H9 (cell line): ENCODE measurements at regions not wholly inside any gene's neighbourhood (a gene's known extent, or its start where the extent isn't known, plus 50 kb on each side); places are given as distances from the start of the nearest gene placed in this dataset.

ENCODE experiments used
- DNase-seq: peaks from one replicate; pipeline ENCODE4 v3.0.0-alpha.2; 2017
- H2AFZ ChIP-seq: one replicate; pipeline ENCODE4 v1.6.1; 2013; ENCODE audit warnings: mild to moderate bottlenecking, low read length, control low read depth, moderate library complexity
- H2AK5ac ChIP-seq: 2 replicates; pipeline ENCODE4 v1.6.1; 2013; ENCODE audit warnings: low read length, control low read depth, mixed read lengths; ENCODE audit not compliant: insufficient read length
- H2BK120ac ChIP-seq: one replicate; pipeline ENCODE4 v1.6.1; 2013; ENCODE audit warnings: low read depth, mild to moderate bottlenecking, low read length, control low read depth, inconsistent platforms; ENCODE audit not compliant: poor library complexity, severe bottlenecking
- H2BK12ac ChIP-seq: 2 replicates; pipeline ENCODE4 v1.6.1; 2013; ENCODE audit warnings: low read length, control low read depth, mixed read lengths, low read depth; ENCODE audit not compliant: insufficient read length
- H2BK15ac ChIP-seq: 2 replicates; pipeline ENCODE4 v1.6.1; 2013; ENCODE audit warnings: low read depth, low read length, control low read depth
- H2BK20ac ChIP-seq: one replicate; pipeline ENCODE4 v1.6.1; 2013; ENCODE audit warnings: low read depth, mild to moderate bottlenecking, low read length, control low read depth, inconsistent platforms; ENCODE audit not compliant: poor library complexity, severe bottlenecking
- H2BK5ac ChIP-seq: 2 replicates; pipeline ENCODE4 v1.6.1; 2013; ENCODE audit warnings: low read length, control low read depth, mixed read lengths; ENCODE audit not compliant: insufficient read length
- H3K14ac ChIP-seq: 2 replicates; pipeline ENCODE4 v1.6.1; 2013; ENCODE audit warnings: low read length, control low read depth; ENCODE audit not compliant: insufficient read depth
- H3K18ac ChIP-seq: 2 replicates; pipeline ENCODE4 v1.6.1; 2013; ENCODE audit warnings: low read depth, mild to moderate bottlenecking, mixed read lengths, low read length, control low read depth; ENCODE audit not compliant: insufficient read length
- H3K23ac ChIP-seq: 2 replicates; pipeline ENCODE4 v1.6.1; 2013; ENCODE audit warnings: low read length, control low read depth, mixed read lengths, low read depth; ENCODE audit not compliant: insufficient read length
- H3K23me2 ChIP-seq: 2 replicates; pipeline ENCODE4 v1.6.1; 2013; ENCODE audit warnings: low read depth, mild to moderate bottlenecking, mixed read lengths, low read length, control low read depth; ENCODE audit not compliant: insufficient read length, poor library complexity, severe bottlenecking
- H3K27ac ChIP-seq: 2 replicates; pipeline ENCODE4 v1.5.1; 2013; ENCODE audit warnings: low read length, control low read depth, mixed read lengths, low read depth; ENCODE audit not compliant: insufficient read length
- H3K27me3 ChIP-seq: 2 replicates; pipeline ENCODE4 v1.6.1; 2013; ENCODE audit warnings: low read length, control low read depth, inconsistent platforms; ENCODE audit not compliant: insufficient read depth
- H3K4ac ChIP-seq: 2 replicates; pipeline ENCODE4 v1.6.1; 2013; ENCODE audit warnings: low read depth, mild to moderate bottlenecking, control low read depth, inconsistent platforms, low read length, moderate library complexity
- H3K4me1 ChIP-seq: 2 replicates; pipeline ENCODE4 v1.6.1; 2013; ENCODE audit warnings: low read length, control low read depth, inconsistent platforms; ENCODE audit not compliant: insufficient read depth
- H3K4me2 ChIP-seq: 2 replicates; pipeline ENCODE4 v1.6.1; 2013; ENCODE audit warnings: low read length, control low read depth, mixed read lengths; ENCODE audit not compliant: insufficient read length, insufficient read depth
- H3K56ac ChIP-seq: 2 replicates; pipeline ENCODE4 v1.6.1; 2013; ENCODE audit warnings: low read depth, mild to moderate bottlenecking, mixed read lengths, low read length, control low read depth; ENCODE audit not compliant: insufficient read length
- H3K79me1 ChIP-seq: 2 replicates; pipeline ENCODE4 v1.6.1; 2013; ENCODE audit warnings: low read depth, mild to moderate bottlenecking, moderate library complexity, low read length, control low read depth, inconsistent platforms; ENCODE audit not compliant: insufficient read depth, poor library complexity, severe bottlenecking
- H3K79me2 ChIP-seq: 2 replicates; pipeline ENCODE4 v1.6.1; 2013; ENCODE audit warnings: low read length, control low read depth, inconsistent platforms; ENCODE audit not compliant: insufficient read depth
- H3K9ac ChIP-seq: 2 replicates; pipeline ENCODE4 v1.6.1; 2013; ENCODE audit warnings: low read length, control low read depth, mixed read lengths; ENCODE audit not compliant: insufficient read length; ENCODE audit errors: extremely low read depth
- H3K9me3 ChIP-seq: one replicate; pipeline ENCODE4 v1.6.1; 2013; ENCODE audit warnings: low read depth, low read length, inconsistent platforms; ENCODE audit not compliant: control insufficient read depth
- H3T11ph ChIP-seq: one replicate; pipeline ENCODE4 v1.6.1; 2013; ENCODE audit warnings: mild to moderate bottlenecking, low read length, control low read depth, inconsistent platforms
- H4K20me1 ChIP-seq: one replicate; pipeline ENCODE4 v1.6.1; 2013; ENCODE audit not compliant: control insufficient read depth, insufficient read length, insufficient read depth
- H4K5ac ChIP-seq: 2 replicates; pipeline ENCODE4 v1.6.1; 2013; ENCODE audit warnings: low read depth, mild to moderate bottlenecking, mixed read lengths, low read length, control low read depth; ENCODE audit not compliant: insufficient read length
- H4K8ac ChIP-seq: replicated peaks from 2 replicates; pipeline ENCODE4 v1.6.1; 2013; ENCODE audit warnings: low read length, control low read depth, mixed read lengths, low read depth; ENCODE audit not compliant: insufficient read length
- H4K91ac ChIP-seq: 2 replicates; pipeline ENCODE4 v1.6.1; 2013; ENCODE audit warnings: low read depth, mild to moderate bottlenecking, moderate library complexity, mixed read lengths, low read length, control low read depth; ENCODE audit not compliant: insufficient read length
- H3K27ac Mint-ChIP-seq, 3 experiments: 2 replicates in 2 of 3; 3 replicates in 1 of 3; pipeline ENCODE4 v1.8.0; 2020 to 2021; ENCODE audit warnings: mixed read lengths in 3 of 3, mild to moderate bottlenecking in 1 of 3, moderate library complexity in 1 of 3
- H3K27me3 Mint-ChIP-seq: 2 replicates; pipeline ENCODE4 v1.8.0; 2021; ENCODE audit warnings: low read depth, mild to moderate bottlenecking, moderate library complexity, mixed read lengths
- H3K36me3 Mint-ChIP-seq, 3 experiments: 2 replicates in 2 of 3; 3 replicates in 1 of 3; pipeline ENCODE4 v1.8.0; 2020 to 2021; ENCODE audit warnings: low read depth in 3 of 3, mixed read lengths in 3 of 3; ENCODE audit not compliant: insufficient read depth in 1 of 3
- H3K4me1 Mint-ChIP-seq, 2 experiments: 2 replicates each; pipeline ENCODE4 v1.8.0; 2020; ENCODE audit warnings: mixed read lengths in 2 of 2
- H3K4me3 Mint-ChIP-seq, 2 experiments: 2 replicates in 1 of 2; 3 replicates in 1 of 2; pipeline ENCODE4 v1.8.0; 2020 to 2021; ENCODE audit warnings: mild to moderate bottlenecking in 2 of 2, mixed read lengths in 2 of 2, moderate library complexity in 1 of 2
- H3K9me3 Mint-ChIP-seq, 2 experiments: 2 replicates in 1 of 2; 3 replicates in 1 of 2; pipeline ENCODE4 v1.8.0; 2020; ENCODE audit warnings: mild to moderate bottlenecking in 2 of 2, mixed read lengths in 2 of 2, moderate library complexity in 1 of 2
- WGBS: extraction: QIAGEN DNeasy Blood & Tissue Kit; methylation state at CpG from one replicate; pipeline ENCODE4 v1.1.7; 2013; ENCODE audit warnings: missing lambda C conversion rate, low lambda C conversion rate, mixed read lengths; ENCODE audit not compliant: insufficient read length; ENCODE audit errors: extremely low coverage; 5-methylcytosine and 5-hydroxymethylcytosine counted together
- TF ChIP-seq, protein P1 (sequence below): fragments of 200-600 bp; sonication (generic); conservative IDR thresholded peaks from 3 replicates; pipeline ENCODE4 v1.8.0; 2021; ENCODE audit warnings: antibody characterized with exemption, mild to moderate bottlenecking

GRCh38 chr3:79926522-79926921 is 158.7 kb upstream of the ROBO1 start:
- no peak overlapping the region for H2BK5ac ChIP-seq
- no peaks in the 10 kb centered on the region for H3K9me3 Mint-ChIP-seq
- H2BK12ac ChIP-seq: no peak overlapping the region
- H3K9me3 ChIP-seq: no peaks in the 10 kb centered on the region
- no peak for DNase-seq
- no CpG with 5 or more reads among the region's 3 CpGs for WGBS
- no peak overlapping the region for H3K27ac ChIP-seq
- H3K79me2 ChIP-seq: no peaks in the 10 kb centered on the region
- no peak overlapping the region for H3T11ph ChIP-seq
- no peak overlapping the region for H3K4me2 ChIP-seq
- no peak overlapping the region for H3K4me3 Mint-ChIP-seq
- H3K27me3 ChIP-seq: no peaks in the 10 kb centered on the region
- H3K14ac ChIP-seq: no peak overlapping the region
- H3K23me2 ChIP-seq: no peaks in the 10 kb centered on the region
- no peaks in the 10 kb centered on the region for H4K20me1 ChIP-seq
- H3K9ac ChIP-seq: no peak overlapping the region
- H3K36me3 Mint-ChIP-seq: no peaks in the 10 kb centered on the region
- no peaks in the 10 kb centered on the region for H3K4me1 Mint-ChIP-seq
- H2AFZ ChIP-seq: no peak overlapping the region
- no peak overlapping the region for H4K5ac ChIP-seq
- H2BK120ac ChIP-seq: no peak overlapping the region
- no peak overlapping the region for H2BK20ac ChIP-seq
- no peak overlapping the region for H3K18ac ChIP-seq
- no peaks in the 10 kb centered on the region for H3K4me1 ChIP-seq
- no peak overlapping the region for H3K23ac ChIP-seq
- H2AK5ac ChIP-seq: no peak overlapping the region
- H3K56ac ChIP-seq: no peak overlapping the region
- H3K27me3 Mint-ChIP-seq: no peaks in the 10 kb centered on the region; the same call in 1 of the 2 replicates
- TF ChIP-seq, protein P1, sequence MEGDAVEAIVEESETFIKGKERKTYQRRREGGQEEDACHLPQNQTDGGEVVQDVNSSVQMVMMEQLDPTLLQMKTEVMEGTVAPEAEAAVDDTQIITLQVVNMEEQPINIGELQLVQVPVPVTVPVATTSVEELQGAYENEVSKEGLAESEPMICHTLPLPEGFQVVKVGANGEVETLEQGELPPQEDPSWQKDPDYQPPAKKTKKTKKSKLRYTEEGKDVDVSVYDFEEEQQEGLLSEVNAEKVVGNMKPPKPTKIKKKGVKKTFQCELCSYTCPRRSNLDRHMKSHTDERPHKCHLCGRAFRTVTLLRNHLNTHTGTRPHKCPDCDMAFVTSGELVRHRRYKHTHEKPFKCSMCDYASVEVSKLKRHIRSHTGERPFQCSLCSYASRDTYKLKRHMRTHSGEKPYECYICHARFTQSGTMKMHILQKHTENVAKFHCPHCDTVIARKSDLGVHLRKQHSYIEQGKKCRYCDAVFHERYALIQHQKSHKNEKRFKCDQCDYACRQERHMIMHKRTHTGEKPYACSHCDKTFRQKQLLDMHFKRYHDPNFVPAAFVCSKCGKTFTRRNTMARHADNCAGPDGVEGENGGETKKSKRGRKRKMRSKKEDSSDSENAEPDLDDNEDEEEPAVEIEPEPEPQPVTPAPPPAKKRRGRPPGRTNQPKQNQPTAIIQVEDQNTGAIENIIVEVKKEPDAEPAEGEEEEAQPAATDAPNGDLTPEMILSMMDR: no peak
- H4K8ac ChIP-seq: no peak overlapping the region
- no peak overlapping the region for H2BK15ac ChIP-seq
- H3K4ac ChIP-seq: no peak overlapping the region
- H3K79me1 ChIP-seq: no peaks in the 10 kb centered on the region
- H3K27ac Mint-ChIP-seq: no peak overlapping the region
- H4K91ac ChIP-seq: no peak overlapping the region
